H9 (cell line): ENCODE measurements at regions not wholly inside any gene's neighbourhood (a gene's known extent, or its start where the extent isn't known, plus 50 kb on each side); places are given as distances from the start of the nearest gene placed in this dataset.

Experiments used
- DNase-seq: peaks from one replicate; pipeline ENCODE4 v3.0.0-alpha.2; 2017
- H2AFZ ChIP-seq: one replicate; pipeline ENCODE4 v1.6.1; 2013; ENCODE audit warnings: mild to moderate bottlenecking, low read length, control low read depth, moderate library complexity
- H2AK5ac ChIP-seq: 2 replicates; pipeline ENCODE4 v1.6.1; 2013; ENCODE audit warnings: low read length, control low read depth, mixed read lengths; ENCODE audit not compliant: insufficient read length
- H2BK120ac ChIP-seq: one replicate; pipeline ENCODE4 v1.6.1; 2013; ENCODE audit warnings: low read depth, mild to moderate bottlenecking, low read length, control low read depth, inconsistent platforms; ENCODE audit not compliant: poor library complexity, severe bottlenecking
- H2BK12ac ChIP-seq: 2 replicates; pipeline ENCODE4 v1.6.1; 2013; ENCODE audit warnings: low read length, control low read depth, mixed read lengths, low read depth; ENCODE audit not compliant: insufficient read length
- H2BK15ac ChIP-seq: 2 replicates; pipeline ENCODE4 v1.6.1; 2013; ENCODE audit warnings: low read depth, low read length, control low read depth
- H2BK20ac ChIP-seq: one replicate; pipeline ENCODE4 v1.6.1; 2013; ENCODE audit warnings: low read depth, mild to moderate bottlenecking, low read length, control low read depth, inconsistent platforms; ENCODE audit not compliant: poor library complexity, severe bottlenecking
- H2BK5ac ChIP-seq: 2 replicates; pipeline ENCODE4 v1.6.1; 2013; ENCODE audit warnings: low read length, control low read depth, mixed read lengths; ENCODE audit not compliant: insufficient read length
- H3K14ac ChIP-seq: 2 replicates; pipeline ENCODE4 v1.6.1; 2013; ENCODE audit warnings: low read length, control low read depth; ENCODE audit not compliant: insufficient read depth
- H3K18ac ChIP-seq: 2 replicates; pipeline ENCODE4 v1.6.1; 2013; ENCODE audit warnings: low read depth, mild to moderate bottlenecking, mixed read lengths, low read length, control low read depth; ENCODE audit not compliant: insufficient read length
- H3K23ac ChIP-seq: 2 replicates; pipeline ENCODE4 v1.6.1; 2013; ENCODE audit warnings: low read length, control low read depth, mixed read lengths, low read depth; ENCODE audit not compliant: insufficient read length
- H3K23me2 ChIP-seq: 2 replicates; pipeline ENCODE4 v1.6.1; 2013; ENCODE audit warnings: low read depth, mild to moderate bottlenecking, mixed read lengths, low read length, control low read depth; ENCODE audit not compliant: insufficient read length, poor library complexity, severe bottlenecking
- H3K27ac ChIP-seq: 2 replicates; pipeline ENCODE4 v1.5.1; 2013; ENCODE audit warnings: low read length, control low read depth, mixed read lengths, low read depth; ENCODE audit not compliant: insufficient read length
- H3K27me3 ChIP-seq: 2 replicates; pipeline ENCODE4 v1.6.1; 2013; ENCODE audit warnings: low read length, control low read depth, inconsistent platforms; ENCODE audit not compliant: insufficient read depth
- H3K4ac ChIP-seq: 2 replicates; pipeline ENCODE4 v1.6.1; 2013; ENCODE audit warnings: low read depth, mild to moderate bottlenecking, control low read depth, inconsistent platforms, low read length, moderate library complexity
- H3K4me1 ChIP-seq: 2 replicates; pipeline ENCODE4 v1.6.1; 2013; ENCODE audit warnings: low read length, control low read depth, inconsistent platforms; ENCODE audit not compliant: insufficient read depth
- H3K4me2 ChIP-seq: 2 replicates; pipeline ENCODE4 v1.6.1; 2013; ENCODE audit warnings: low read length, control low read depth, mixed read lengths; ENCODE audit not compliant: insufficient read length, insufficient read depth
- H3K56ac ChIP-seq: 2 replicates; pipeline ENCODE4 v1.6.1; 2013; ENCODE audit warnings: low read depth, mild to moderate bottlenecking, mixed read lengths, low read length, control low read depth; ENCODE audit not compliant: insufficient read length
- H3K79me1 ChIP-seq: 2 replicates; pipeline ENCODE4 v1.6.1; 2013; ENCODE audit warnings: low read depth, mild to moderate bottlenecking, moderate library complexity, low read length, control low read depth, inconsistent platforms; ENCODE audit not compliant: insufficient read depth, poor library complexity, severe bottlenecking
- H3K79me2 ChIP-seq: 2 replicates; pipeline ENCODE4 v1.6.1; 2013; ENCODE audit warnings: low read length, control low read depth, inconsistent platforms; ENCODE audit not compliant: insufficient read depth
- H3K9ac ChIP-seq: 2 replicates; pipeline ENCODE4 v1.6.1; 2013; ENCODE audit warnings: low read length, control low read depth, mixed read lengths; ENCODE audit not compliant: insufficient read length; ENCODE audit errors: extremely low read depth
- H3K9me3 ChIP-seq: one replicate; pipeline ENCODE4 v1.6.1; 2013; ENCODE audit warnings: low read depth, low read length, inconsistent platforms; ENCODE audit not compliant: control insufficient read depth
- H3T11ph ChIP-seq: one replicate; pipeline ENCODE4 v1.6.1; 2013; ENCODE audit warnings: mild to moderate bottlenecking, low read length, control low read depth, inconsistent platforms
- H4K20me1 ChIP-seq: one replicate; pipeline ENCODE4 v1.6.1; 2013; ENCODE audit not compliant: control insufficient read depth, insufficient read length, insufficient read depth
- H4K5ac ChIP-seq: 2 replicates; pipeline ENCODE4 v1.6.1; 2013; ENCODE audit warnings: low read depth, mild to moderate bottlenecking, mixed read lengths, low read length, control low read depth; ENCODE audit not compliant: insufficient read length
- H4K8ac ChIP-seq: replicated peaks from 2 replicates; pipeline ENCODE4 v1.6.1; 2013; ENCODE audit warnings: low read length, control low read depth, mixed read lengths, low read depth; ENCODE audit not compliant: insufficient read length
- H4K91ac ChIP-seq: 2 replicates; pipeline ENCODE4 v1.6.1; 2013; ENCODE audit warnings: low read depth, mild to moderate bottlenecking, moderate library complexity, mixed read lengths, low read length, control low read depth; ENCODE audit not compliant: insufficient read length
- H3K27ac Mint-ChIP-seq, 3 experiments: 2 replicates in 2 of 3; 3 replicates in 1 of 3; pipeline ENCODE4 v1.8.0; 2020 to 2021; ENCODE audit warnings: mixed read lengths in 3 of 3, mild to moderate bottlenecking in 1 of 3, moderate library complexity in 1 of 3
- H3K27me3 Mint-ChIP-seq: 2 replicates; pipeline ENCODE4 v1.8.0; 2021; ENCODE audit warnings: low read depth, mild to moderate bottlenecking, moderate library complexity, mixed read lengths
- H3K36me3 Mint-ChIP-seq, 3 experiments: 2 replicates in 2 of 3; 3 replicates in 1 of 3; pipeline ENCODE4 v1.8.0; 2020 to 2021; ENCODE audit warnings: low read depth in 3 of 3, mixed read lengths in 3 of 3; ENCODE audit not compliant: insufficient read depth in 1 of 3
- H3K4me1 Mint-ChIP-seq, 2 experiments: 2 replicates each; pipeline ENCODE4 v1.8.0; 2020; ENCODE audit warnings: mixed read lengths in 2 of 2
- H3K4me3 Mint-ChIP-seq, 2 experiments: 2 replicates in 1 of 2; 3 replicates in 1 of 2; pipeline ENCODE4 v1.8.0; 2020 to 2021; ENCODE audit warnings: mild to moderate bottlenecking in 2 of 2, mixed read lengths in 2 of 2, moderate library complexity in 1 of 2
- H3K9me3 Mint-ChIP-seq, 2 experiments: 2 replicates in 1 of 2; 3 replicates in 1 of 2; pipeline ENCODE4 v1.8.0; 2020; ENCODE audit warnings: mild to moderate bottlenecking in 2 of 2, mixed read lengths in 2 of 2, moderate library complexity in 1 of 2
- CTCF ChIP-seq: fragments of 200-600 bp; sonication (generic); conservative IDR thresholded peaks from 3 replicates; pipeline ENCODE4 v1.8.0; 2021; ENCODE audit warnings: antibody characterized with exemption, mild to moderate bottlenecking
- WGBS: extraction: QIAGEN DNeasy Blood & Tissue Kit; methylation state at CpG from one replicate; pipeline ENCODE4 v1.1.7; 2013; ENCODE audit warnings: missing lambda C conversion rate, low lambda C conversion rate, mixed read lengths; ENCODE audit not compliant: insufficient read length; ENCODE audit errors: extremely low coverage; 5-methylcytosine and 5-hydroxymethylcytosine counted together

GRCh38 chr13:103497404-103497803, 431.2 kb upstream of the SLC10A2 start:
- no peak overlapping the region for H2BK5ac ChIP-seq
- H3K14ac ChIP-seq, result no peak overlapping the region
- no peak overlapping the region for H3K18ac ChIP-seq
- Mint-ChIP-seq H3K4me3 (no peak overlapping the region), H3K9me3 (peaks cover 10 to 13% of the 10 kb centered on the region in 2 experiments), H3K36me3 (peaks cover 5 to 7% (median 6%) of the 10 kb centered on the region in 3 experiments; a peak in 6 of 7 replicates), H3K4me1 (no peaks in the 10 kb centered on the region), H3K27ac (no peak overlapping the region), H3K27me3 (no peaks in the 10 kb centered on the region)
- no peak overlapping the region for H3K9ac ChIP-seq
- no peak overlapping the region for H3K56ac ChIP-seq
- H2AFZ ChIP-seq, result no peak overlapping the region
- WGBS, result no CpG with 5 or more reads among the region's 1 CpG
- H3T11ph ChIP-seq, result no peak overlapping the region
- H3K23ac ChIP-seq, result no peak overlapping the region
- no peak for DNase-seq
- no peak overlapping the region for H3K4me2 ChIP-seq
- H3K9me3 ChIP-seq, result no peaks in the 10 kb centered on the region
- no peak overlapping the region for H2AK5ac ChIP-seq
- TF ChIP-seq CTCF, result no peak
- peak overlapping the region; percentile 75 for H2BK20ac ChIP-seq
- no peaks in the 10 kb centered on the region for H3K4me1 ChIP-seq
- H2BK15ac ChIP-seq, result no peak overlapping the region
- no peak overlapping the region for H3K27ac ChIP-seq
- H2BK120ac ChIP-seq, result no peak overlapping the region
- H3K4ac ChIP-seq, result no peak overlapping the region
- H4K20me1 ChIP-seq, result no peaks in the 10 kb centered on the region
- H3K79me2 ChIP-seq, result no peaks in the 10 kb centered on the region
- no peak overlapping the region for H2BK12ac ChIP-seq
- no peaks in the 10 kb centered on the region for H3K27me3 ChIP-seq
- no peaks in the 10 kb centered on the region for H3K23me2 ChIP-seq
- H4K91ac ChIP-seq, result no peak overlapping the region
- H4K8ac ChIP-seq, result no peak overlapping the region
- H3K79me1 ChIP-seq, result no peaks in the 10 kb centered on the region
- no peak overlapping the region for H4K5ac ChIP-seq
